HG02759 (cell line): ENCODE measurements at regions not wholly inside any gene's neighbourhood (a gene's known extent, or its start where the extent isn't known, plus 50 kb on each side); places are given as distances from the start of the nearest gene placed in this dataset.
"Not testable (repeated sequence)": the region's sequence is repeated elsewhere in the genome, so short reads cannot be mapped to it uniquely, and the experiment has no call there.

ENCODE experiments used
- ATAC-seq: cut with Tn5 transposase; IDR thresholded peaks from one replicate; pipeline ENCODE4 v1.9.1; 2021; ENCODE audit warnings: mild to moderate bottlenecking, moderate library complexity; ENCODE audit not compliant: unreplicated experiment

GRCh38 chr2:156006721-156007618 lies 325.6 kb downstream of the NR4A2 start:
- ATAC-seq = peak; percentile 8

- peak; percentile 48 for ATAC-seq
These were observed 326.4 kb downstream of the NR4A2 start for GRCh38 chr2:156005999-156006712.

- ATAC-seq = peak; percentile 7
These were observed 327.0 kb downstream of the NR4A2 start for GRCh38 chr2:156005531-156005930.

GRCh38 chr2:156004459-156004858 lies 328.1 kb downstream of the NR4A2 start:
- ATAC-seq = no peak

GRCh38 chr2:156003780-156004179 lies 328.7 kb downstream of the NR4A2 start:
- no peak for ATAC-seq

GRCh38 chr2:156001851-156002250 lies 330.7 kb downstream of the NR4A2 start:
- ATAC-seq = no peak

GRCh38 chr2:155997538-155997937 lies 335.0 kb downstream of the NR4A2 start:
- ATAC-seq = no peak

GRCh38 chr2:155994315-155994714 lies 338.2 kb downstream of the NR4A2 start:
- ATAC-seq = no peak

GRCh38 chr2:155983845-155984244 lies 348.7 kb downstream of the NR4A2 start:
- no peak for ATAC-seq

- no peak for ATAC-seq
These were observed 350.4 kb downstream of the NR4A2 start for GRCh38 chr2:155982135-155982534.

- ATAC-seq = peak; percentile 77
These were observed 351.5 kb downstream of the NR4A2 start for GRCh38 chr2:155980941-155981560.

GRCh38 chr2:155975734-155976133 lies 356.8 kb downstream of the NR4A2 start:
- no peak for ATAC-seq

- ATAC-seq = no peak
These were observed 359.6 kb downstream of the NR4A2 start for GRCh38 chr2:155972916-155973315.

GRCh38 chr2:155966064-155966471 lies 366.5 kb downstream of the NR4A2 start:
- not testable (repeated sequence) for ATAC-seq

- no peak for ATAC-seq
These were observed 367.0 kb downstream of the NR4A2 start for GRCh38 chr2:155965415-155966063.

- ATAC-seq = no peak
These were observed 370.9 kb downstream of the NR4A2 start for GRCh38 chr2:155961641-155962040.

GRCh38 chr2:155958834-155959233 lies 373.7 kb downstream of the NR4A2 start:
- ATAC-seq = no peak

GRCh38 chr2:155947069-155947468 lies 385.5 kb downstream of the NR4A2 start:
- no peak for ATAC-seq

- ATAC-seq = no peak
These were observed 388.3 kb downstream of the NR4A2 start for GRCh38 chr2:155944218-155944617.

GRCh38 chr2:155930312-155930711 lies 402.2 kb downstream of the NR4A2 start:
- ATAC-seq = no peak

- no peak for ATAC-seq
These were observed 415.1 kb downstream of the NR4A2 start for GRCh38 chr2:155917380-155917779.
